HepG2 (cell line): ENCODE measurements at regions not wholly inside any gene's neighbourhood (a gene's known extent, or its start where the extent isn't known, plus 50 kb on each side); places are given as distances from the start of the nearest gene placed in this dataset.

Experiments used
- ATAC-seq: fragments of 200-7000 bp; cut with Tn5 transposase; 3 replicates; pipeline ENCODE4 v1.9.1; 2020; ENCODE audit warnings: mild to moderate bottlenecking, moderate library complexity
- BruUV-seq: library from RNA; stranded (reverse); fragments of 400-500 nt; replicated peaks from 2 replicates; lab custom pipeline; 2021; lab: Mats Ljungman, UMichigan
- CTCF ChIA-PET: fragments of 300-600 bp; formaldehyde crosslinking; extraction: SDS; loops from one replicate; lab custom pipeline; 2021; ENCODE audit warnings: low total read pairs, inconsistent platforms, low intra/inter-chr PET ratio; lab: Yijun Ruan, JAX
- POLR2A ChIA-PET: fragments of 350-600 bp; sonication (Branson Sonifier 250); formaldehyde crosslinking; loops from one replicate; lab custom pipeline; 2020; ENCODE audit warnings: antibody characterized with exemption, inconsistent platforms; lab: Yijun Ruan, JAX
- DNase-seq: peaks from one replicate; pipeline ENCODE4 v3.0.0-alpha.2; 2015; ENCODE audit warnings: low spot score
- FAIRE-seq: peaks from 3 replicates; lab custom pipeline; 2011; peaks lifted over from hg19 to GRCh38; lab: Jason Lieb, UNC
- H2AFZ ChIP-seq: one replicate; pipeline ENCODE4 v1.6.1; 2011; ENCODE audit warnings: low read length, inconsistent platforms
- H3K27ac ChIP-seq: fragments of 300-600 bp; 3 replicates; pipeline ENCODE4 v1.8.0; 2011; ENCODE audit warnings: mixed run types, mild to moderate bottlenecking, mixed read lengths, low read length, inconsistent platforms; ENCODE audit not compliant: insufficient read depth; ENCODE audit errors: extremely low read length
- H3K27me3 ChIP-seq, 2 experiments: fragments of 200-600 bp in 1 of 2; 2 replicates in 1 of 2; 3 replicates in 1 of 2; pipeline versions ENCODE4 v1.6.0 to v1.8.0; 2011; ENCODE audit warnings: low read length in 2 of 2, mild to moderate bottlenecking in 2 of 2, moderate library complexity in 2 of 2, inconsistent platforms in 1 of 2; ENCODE audit not compliant: insufficient read depth in 2 of 2, control insufficient read depth in 1 of 2
- H3K36me3 ChIP-seq, 2 experiments: fragments of 200-600 bp in 1 of 2; replicated peaks in 1 of 2; 2 replicates in 1 of 2; 3 replicates in 1 of 2; pipeline versions ENCODE4 v1.5.1 to v1.8.0; 2011; ENCODE audit warnings: low read length in 2 of 2, inconsistent platforms in 1 of 2; ENCODE audit not compliant: insufficient read depth in 2 of 2, control insufficient read depth in 1 of 2
- H3K4me1 ChIP-seq: 2 replicates; pipeline ENCODE4 v1.5.1; 2012; ENCODE audit warnings: low read length, inconsistent platforms; ENCODE audit not compliant: insufficient read depth
- H3K4me2 ChIP-seq: 2 replicates; pipeline ENCODE4 v1.6.0; 2011; ENCODE audit warnings: low read depth, low read length, inconsistent platforms
- H3K4me3 ChIP-seq, 3 experiments: fragments of 200-600 bp in 1 of 3; sonication (generic), shearing (Covaris generic) in 1 of 3; replicated peaks in 1 of 3; 2 replicates each; pipeline ENCODE4 v1.5.1; 2011 to 2016; ENCODE audit warnings: low read length in 3 of 3, inconsistent platforms in 2 of 3, low read depth in 2 of 3, mild to moderate bottlenecking in 2 of 3, control low read depth in 1 of 3, mixed read lengths in 1 of 3; ENCODE audit not compliant: insufficient read depth in 1 of 3
- H3K79me2 ChIP-seq: one replicate; pipeline ENCODE4 v1.6.1; 2011; ENCODE audit warnings: low read length, inconsistent platforms; ENCODE audit not compliant: insufficient read depth
- H3K9ac ChIP-seq: 2 replicates; pipeline ENCODE4 v1.6.0; 2011; ENCODE audit warnings: mild to moderate bottlenecking, low read depth, low read length, inconsistent platforms; ENCODE audit not compliant: insufficient read depth
- H3K9me3 ChIP-seq: 2 replicates; pipeline ENCODE4 v1.5.1; 2012; ENCODE audit warnings: mild to moderate bottlenecking, low read length
- H4K20me1 ChIP-seq: 2 replicates; pipeline ENCODE4 v1.6.0; 2011; ENCODE audit warnings: inconsistent platforms, mild to moderate bottlenecking, low read length, moderate library complexity; ENCODE audit not compliant: insufficient read depth
- CEBPB ChIP-seq: IDR thresholded peaks from 2 replicates; pipeline ENCODE4 v1.6.1; 2011; ENCODE audit warnings: low read depth, low read length, improper control_type of control experiment, borderline replicate concordance
- ETV6 ChIP-seq: sonication (generic); formaldehyde crosslinking; conservative IDR thresholded peaks from 2 replicates; pipeline ENCODE4 v1.4.0; 2020; ENCODE audit warnings: missing genetic modification reagents
- HOXA9 ChIP-seq: sonication (generic); formaldehyde crosslinking; IDR thresholded peaks from 2 replicates; pipeline ENCODE4 v1.8.1; 2022; ENCODE audit warnings: missing genetic modification reagents, mild to moderate bottlenecking, moderate library complexity, borderline replicate concordance
- MEIS1 ChIP-seq: sonication (generic); formaldehyde crosslinking; IDR thresholded peaks from 2 replicates; pipeline ENCODE4 v1.9.0; 2021; ENCODE audit warnings: mild to moderate bottlenecking, missing genetic modification reagents, moderate library complexity, borderline replicate concordance
- NR2F1 ChIP-seq, 2 experiments: fragments of 450-650 bp in 1 of 2; formaldehyde crosslinking in 1 of 2; IDR thresholded peaks; 2 replicates each; pipeline versions ENCODE4 v1.5.0 to v1.6.1; 2016 to 2020; ENCODE audit warnings: mild to moderate bottlenecking in 1 of 2, missing compliant biosample characterization in 1 of 2, missing genetic modification reagents in 1 of 2, moderate library complexity in 1 of 2
- PHF21A ChIP-seq: sonication (generic); formaldehyde crosslinking; IDR thresholded peaks from 2 replicates; pipeline ENCODE4 v1.5.0; 2020; ENCODE audit warnings: mild to moderate bottlenecking, missing genetic modification reagents
- XBP1 ChIP-seq: sonication (generic); formaldehyde crosslinking; IDR thresholded peaks from 2 replicates; pipeline ENCODE4 v1.5.0; 2020; ENCODE audit warnings: missing genetic modification reagents
- ZNF766 ChIP-seq: sonication (generic); formaldehyde crosslinking; IDR thresholded peaks from 2 replicates; pipeline ENCODE4 v1.5.0; 2020; ENCODE audit warnings: missing genetic modification reagents, borderline replicate concordance
- ZSCAN12 ChIP-seq: sonication (generic); formaldehyde crosslinking; IDR thresholded peaks from 2 replicates; pipeline ENCODE4 v1.9.0; 2021; ENCODE audit warnings: mild to moderate bottlenecking, missing genetic modification reagents
- WGBS: methylation state at CpG from one replicate; pipeline ENCODE4 v1.1.6; 2017; ENCODE audit warnings: low lambda C conversion rate; 5-methylcytosine and 5-hydroxymethylcytosine counted together
- in situ Hi-C: cut with HindIII; loops from 2 replicates; pipeline ENCODE4 v1.10.0; 2017; ENCODE audit warnings: low pct_unique_long_range_greater_than_20kb; ENCODE audit not compliant: extremely low pct_ligation_motif_present
- intact Hi-C: fragments of 100-400 bp; cut with micrococcal nuclease; formaldehyde crosslinking; loops from one replicate; pipeline ENCODE4 v1.10.0; 2022; ENCODE audit not compliant: unreplicated experiment
- TF ChIP-seq, protein P1 (sequence below): sonication (generic); formaldehyde crosslinking; IDR thresholded peaks from 2 replicates; pipeline ENCODE4 v1.4.0; 2020; ENCODE audit warnings: missing genetic modification reagents

DNA sequence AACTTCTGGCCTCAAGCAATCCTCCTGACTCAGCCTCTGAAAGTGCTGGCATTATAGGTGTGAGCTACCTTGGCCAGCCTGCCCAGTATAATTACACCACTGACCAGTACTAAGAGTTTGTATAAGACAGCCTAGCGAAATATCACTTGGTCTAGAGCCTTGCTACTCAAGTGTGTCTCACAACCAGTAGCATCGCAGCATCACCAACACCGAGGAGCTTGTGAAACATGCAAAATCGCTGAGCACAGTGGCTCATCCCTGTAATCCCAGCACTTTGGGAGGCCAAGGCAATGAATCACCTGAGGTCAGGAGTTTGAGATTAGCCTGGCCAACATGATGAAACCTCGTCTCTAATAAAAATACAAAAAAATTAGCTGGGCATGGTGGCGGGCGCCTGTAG, 102.0 kb upstream of the GATB start:
- H2AFZ ChIP-seq = no peak overlapping the region
- BruUV-seq = no TSS peak
- H3K4me1 ChIP-seq = no peaks in the 10 kb centered on the region
- H3K9me3 ChIP-seq = no peaks in the 10 kb centered on the region; the same call in 1 of the 2 replicates
- in situ Hi-C loops = no loop called here
- no peak overlapping the region for H3K4me2 ChIP-seq
- FAIRE-seq (no peak), ATAC-seq (no peak)
- H3K27me3 ChIP-seq = peaks cover 2 to 23% of the 10 kb centered on the region in 2 experiments; a peak in 2 of 5 replicates
- no peak for TF ChIP-seq NR2F1 (CRISPR knock-in tag; IDR thresholded peaks at IDR 0.05)
- no peak for TF ChIP-seq XBP1 (CRISPR knock-in tag)
- TF ChIP-seq, all 625 proteins: peak for 0
- 14% methylated on average over 6 of the region's 7 CpGs for WGBS
- Histone ChIP-seq H3K27ac (no peak overlapping the region), H3K9ac (no peak overlapping the region), H3K36me3 (no peaks in the 10 kb centered on the region), H4K20me1 (no peaks in the 10 kb centered on the region), H3K4me3 (no peak overlapping the region), H3K79me2 (no peaks in the 10 kb centered on the region)
- intact Hi-C loops = no loop called here
- ChIA-PET POLR2A (no interaction called here), CTCF (no interaction called here)
- DNase-seq = no peak

DNA sequence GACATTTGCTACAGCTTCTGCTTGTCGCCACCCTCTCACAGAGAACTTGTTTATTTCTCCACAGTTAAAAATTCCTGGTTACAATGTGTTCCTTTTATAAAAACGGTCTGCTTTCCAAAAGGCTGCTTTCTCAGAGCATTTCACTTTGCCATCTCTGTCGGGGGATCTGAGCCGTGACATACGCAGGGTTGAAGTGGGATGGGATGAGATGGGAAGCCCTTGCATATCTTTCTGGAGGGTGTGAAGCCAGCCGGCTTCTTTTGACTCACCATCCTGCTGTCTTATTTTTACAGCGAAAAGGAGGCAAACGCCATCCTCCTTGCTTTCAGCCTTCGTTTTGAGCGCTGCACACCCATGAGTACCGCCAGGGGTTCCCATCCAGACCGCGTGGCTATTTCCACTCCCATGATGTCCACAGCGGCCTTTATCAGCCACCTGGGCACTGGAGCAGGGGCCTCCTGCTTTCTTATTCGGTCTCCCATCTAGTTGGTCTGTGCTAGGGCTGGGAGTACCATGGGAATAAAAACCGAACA, 99.8 kb upstream of the GATB start:
- BruUV-seq = no TSS peak
- FAIRE-seq = no peak
- no peaks in the 10 kb centered on the region for H4K20me1 ChIP-seq
- WGBS = 28% methylated on average over 15 of the region's 16 CpGs
- no peak for ATAC-seq
- POLR2A ChIA-PET = no interaction called here
- H3K9me3 ChIP-seq = no peaks in the 10 kb centered on the region
- TF ChIP-seq, protein P1, sequence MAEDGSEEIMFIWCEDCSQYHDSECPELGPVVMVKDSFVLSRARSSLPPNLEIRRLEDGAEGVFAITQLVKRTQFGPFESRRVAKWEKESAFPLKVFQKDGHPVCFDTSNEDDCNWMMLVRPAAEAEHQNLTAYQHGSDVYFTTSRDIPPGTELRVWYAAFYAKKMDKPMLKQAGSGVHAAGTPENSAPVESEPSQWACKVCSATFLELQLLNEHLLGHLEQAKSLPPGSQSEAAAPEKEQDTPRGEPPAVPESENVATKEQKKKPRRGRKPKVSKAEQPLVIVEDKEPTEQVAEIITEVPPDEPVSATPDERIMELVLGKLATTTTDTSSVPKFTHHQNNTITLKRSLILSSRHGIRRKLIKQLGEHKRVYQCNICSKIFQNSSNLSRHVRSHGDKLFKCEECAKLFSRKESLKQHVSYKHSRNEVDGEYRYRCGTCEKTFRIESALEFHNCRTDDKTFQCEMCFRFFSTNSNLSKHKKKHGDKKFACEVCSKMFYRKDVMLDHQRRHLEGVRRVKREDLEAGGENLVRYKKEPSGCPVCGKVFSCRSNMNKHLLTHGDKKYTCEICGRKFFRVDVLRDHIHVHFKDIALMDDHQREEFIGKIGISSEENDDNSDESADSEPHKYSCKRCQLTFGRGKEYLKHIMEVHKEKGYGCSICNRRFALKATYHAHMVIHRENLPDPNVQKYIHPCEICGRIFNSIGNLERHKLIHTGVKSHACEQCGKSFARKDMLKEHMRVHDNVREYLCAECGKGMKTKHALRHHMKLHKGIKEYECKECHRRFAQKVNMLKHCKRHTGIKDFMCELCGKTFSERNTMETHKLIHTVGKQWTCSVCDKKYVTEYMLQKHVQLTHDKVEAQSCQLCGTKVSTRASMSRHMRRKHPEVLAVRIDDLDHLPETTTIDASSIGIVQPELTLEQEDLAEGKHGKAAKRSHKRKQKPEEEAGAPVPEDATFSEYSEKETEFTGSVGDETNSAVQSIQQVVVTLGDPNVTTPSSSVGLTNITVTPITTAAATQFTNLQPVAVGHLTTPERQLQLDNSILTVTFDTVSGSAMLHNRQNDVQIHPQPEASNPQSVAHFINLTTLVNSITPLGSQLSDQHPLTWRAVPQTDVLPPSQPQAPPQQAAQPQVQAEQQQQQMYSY = no peak
- TF ChIP-seq ETV6 (CRISPR knock-in tag) (no peak), ZSCAN12 (no peak), MEIS1 (CRISPR knock-in tag) (no peak), ZNF766 (CRISPR knock-in tag) (no peak), CEBPB (no peak), PHF21A (CRISPR knock-in tag) (no peak), HOXA9 (CRISPR knock-in tag) (no peak)
- TF ChIP-seq, all 625 proteins: peak for 0
- Histone ChIP-seq H3K4me2 (no peak overlapping the region), H3K79me2 (no peaks in the 10 kb centered on the region), H3K4me3 (no peak overlapping the region), H3K27me3 (peaks cover 2 to 23% of the 10 kb centered on the region in 2 experiments; a peak in 2 of 5 replicates), H3K27ac (no peak overlapping the region), H2AFZ (no peak overlapping the region), H3K4me1 (no peaks in the 10 kb centered on the region), H3K36me3 (no peaks in the 10 kb centered on the region), H3K9ac (no peak overlapping the region)
- no peak for DNase-seq
- intact Hi-C loops = no loop called here
- CTCF ChIA-PET = no interaction called here
- in situ Hi-C loops = no loop called here
